ENCODE measurements at regions not wholly inside any gene's neighbourhood (a gene's known extent, or its start where the extent isn't known, plus 50 kb on each side); places are given as distances from the start of the nearest gene placed in this dataset.

DNA sequence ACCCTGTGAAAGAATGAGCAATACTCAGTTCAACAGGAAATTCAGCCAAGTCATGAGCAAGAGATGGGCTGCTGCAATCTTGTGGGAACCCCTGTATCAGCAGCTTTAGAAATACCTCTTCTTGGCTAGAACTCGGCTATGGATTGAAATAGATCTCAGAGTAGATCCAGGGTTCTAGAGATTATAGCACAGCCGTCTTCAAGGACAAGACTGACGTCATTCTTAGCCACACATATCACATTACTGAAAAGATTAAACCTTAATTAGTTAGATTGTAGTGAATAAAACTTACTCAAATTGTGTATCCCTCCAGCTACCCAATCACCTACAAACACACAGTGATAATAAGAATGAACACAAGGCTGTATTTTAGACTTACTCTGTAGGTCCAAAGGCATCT is 776.4 kb downstream of the EPHA4 start:
- no peak for TF ChIP-seq POLR2A (IDR thresholded peaks at IDR 0.05)
- TF ChIP-seq CTCF (IDR thresholded peaks at IDR 0.05) = no peak
- TF ChIP-seq POLR2AphosphoS5 (IDR thresholded peaks at IDR 0.05) = no peak
- no peak for TF ChIP-seq EP300 (IDR thresholded peaks at IDR 0.05; ENCODE audit: low read depth)

Measured in transverse colon (tissue), 4 donors.